Loucy (cell line): ENCODE measurements at regions not wholly inside any gene's neighbourhood (a gene's known extent, or its start where the extent isn't known, plus 50 kb on each side); places are given as distances from the start of the nearest gene placed in this dataset.

Experiments used
- H2AFZ ChIP-seq: fragments of 200-600 bp; sonication (generic); 2 replicates; pipeline ENCODE4 v1.6.0; 2016; ENCODE audit warnings: antibody characterized with exemption, mild to moderate bottlenecking, low read length, moderate library complexity
- H3F3A ChIP-seq: fragments of 200-600 bp; 2 replicates; pipeline ENCODE4 v1.6.0; 2016; ENCODE audit warnings: antibody characterized with exemption, low read depth, mild to moderate bottlenecking
- H3K27me3 ChIP-seq: fragments of 200-600 bp; sonication (generic); 2 replicates; pipeline ENCODE4 v1.6.1; 2014; ENCODE audit warnings: low read length, mild to moderate bottlenecking; ENCODE audit not compliant: insufficient read depth, poor library complexity, severe bottlenecking
- H3K36me3 ChIP-seq: fragments of 200-600 bp; sonication (generic); 2 replicates; pipeline ENCODE4 v1.6.1; 2016; ENCODE audit warnings: low read length; ENCODE audit not compliant: insufficient read depth
- H3K4me1 ChIP-seq: fragments of 200-600 bp; sonication (generic); 2 replicates; pipeline ENCODE4 v1.5.1; 2014; ENCODE audit warnings: low read length, mild to moderate bottlenecking; ENCODE audit not compliant: insufficient read depth, poor library complexity, severe bottlenecking
- H3K4me2 ChIP-seq: fragments of 200-600 bp; sonication (generic); 2 replicates; pipeline ENCODE4 v1.6.0; 2014; ENCODE audit warnings: antibody characterized with exemption, low read length, low read depth, mild to moderate bottlenecking; ENCODE audit not compliant: poor library complexity, severe bottlenecking
- H3K4me3 ChIP-seq: fragments of 200-600 bp; sonication (generic); 2 replicates; pipeline ENCODE4 v1.5.1; 2014; ENCODE audit warnings: low read length, mild to moderate bottlenecking, mixed read lengths; ENCODE audit not compliant: poor library complexity, severe bottlenecking
- H3K79me2 ChIP-seq: fragments of 200-600 bp; sonication (generic); 2 replicates; pipeline ENCODE4 v1.6.1; 2014; ENCODE audit warnings: low read length; ENCODE audit not compliant: insufficient read depth
- H3K9ac ChIP-seq: fragments of 200-600 bp; sonication (generic); 2 replicates; pipeline ENCODE4 v1.6.0; 2014; ENCODE audit warnings: mild to moderate bottlenecking, low read depth, low read length, moderate library complexity; ENCODE audit not compliant: poor library complexity, severe bottlenecking
- H3K9me2 ChIP-seq: fragments of 200-600 bp; sonication (generic); replicated peaks from 2 replicates; pipeline ENCODE4 v1.6.1; 2016; ENCODE audit warnings: low read depth, low read length, mixed read lengths
- H3K9me3 ChIP-seq: fragments of 200-600 bp; sonication (generic); 2 replicates; pipeline ENCODE4 v1.6.1; 2014; ENCODE audit warnings: mild to moderate bottlenecking, antibody characterized with exemption, low read length, low read depth; ENCODE audit not compliant: insufficient read depth
- H4K20me1 ChIP-seq: fragments of 200-600 bp; sonication (generic); 2 replicates; pipeline ENCODE4 v1.6.0; 2014; ENCODE audit warnings: antibody characterized with exemption, low read length, mild to moderate bottlenecking; ENCODE audit not compliant: insufficient read depth, poor library complexity, severe bottlenecking
- CTCF ChIP-seq: fragments of 200-600 bp; sonication (generic); conservative IDR thresholded peaks from 2 replicates; pipeline ENCODE4 v1.5.1; 2014; ENCODE audit warnings: mild to moderate bottlenecking, antibody characterized with exemption, low read length
- EZH2phosphoT487 ChIP-seq: fragments of 200-600 bp; IDR thresholded peaks from 2 replicates; pipeline ENCODE4 v1.6.1; 2018; ENCODE audit warnings: antibody characterized with exemption, mild to moderate bottlenecking, moderate library complexity, borderline replicate concordance

- TF ChIP-seq CTCF (no peak), EZH2phosphoT487 (no peak)
- no peak overlapping the region for H2AFZ ChIP-seq
Observed at GRCh38 chr2:46818141-46818621, 97.4 kb downstream of the MCFD2 start.

GRCh38 chr2:46816846-46817726 lies 98.5 kb downstream of the MCFD2 start:
- Histone ChIP-seq H3K36me3 (no peaks in the 10 kb centered on the region), H4K20me1 (no peaks in the 10 kb centered on the region), H3K79me2 (no peaks in the 10 kb centered on the region), H3K9me2 (no peaks in the 10 kb centered on the region), H2AFZ (no peak overlapping the region), H3K9ac (no peak overlapping the region), H3K4me3 (no peak overlapping the region), H3F3A (no peaks in the 10 kb centered on the region; the same call in 1 of the 2 replicates), H3K9me3 (no peaks in the 10 kb centered on the region), H3K4me1 (peaks cover 45% of the 10 kb centered on the region), H3K4me2 (no peak overlapping the region), H3K27me3 (no peaks in the 10 kb centered on the region)
- TF ChIP-seq EZH2phosphoT487 (no peak), CTCF (no peak)

More at GRCh38 chr2:46818141-46818621, 97.4 kb downstream of the MCFD2 start:
- Histone ChIP-seq H3K4me2 (no peak overlapping the region), H3K9me2 (no peaks in the 10 kb centered on the region), H4K20me1 (no peaks in the 10 kb centered on the region), H3K36me3 (no peaks in the 10 kb centered on the region), H3K4me1 (peaks cover 38% of the 10 kb centered on the region), H3K27me3 (no peaks in the 10 kb centered on the region), H3K9ac (no peak overlapping the region), H3K9me3 (no peaks in the 10 kb centered on the region), H3K4me3 (no peak overlapping the region), H3K79me2 (no peaks in the 10 kb centered on the region), H3F3A (no peaks in the 10 kb centered on the region; the same call in 1 of the 2 replicates)

- no peaks in the 10 kb centered on the region for H3K9me3 ChIP-seq
- no peaks in the 10 kb centered on the region for H3K9me2 ChIP-seq
- no peak overlapping the region for H3K4me3 ChIP-seq
- no peaks in the 10 kb centered on the region for H3K79me2 ChIP-seq
- H4K20me1 ChIP-seq, result no peaks in the 10 kb centered on the region
- no peaks in the 10 kb centered on the region; the same call in 1 of the 2 replicates for H3F3A ChIP-seq
- no peak overlapping the region for H3K4me2 ChIP-seq
- H3K36me3 ChIP-seq, result no peaks in the 10 kb centered on the region
- TF ChIP-seq EZH2phosphoT487 (no peak), CTCF (no peak)
- peaks cover 45% of the 10 kb centered on the region for H3K4me1 ChIP-seq
- no peak overlapping the region for H2AFZ ChIP-seq
- H3K9ac ChIP-seq, result no peak overlapping the region
- no peaks in the 10 kb centered on the region for H3K27me3 ChIP-seq
Observed at GRCh38 chr2:46816151-46816845, 99.3 kb downstream of the MCFD2 start.
